ENCODE measurements at regions not wholly inside any gene's neighbourhood (a gene's known extent, or its start where the extent isn't known, plus 50 kb on each side); places are given as distances from the start of the nearest gene placed in this dataset.

DNA sequence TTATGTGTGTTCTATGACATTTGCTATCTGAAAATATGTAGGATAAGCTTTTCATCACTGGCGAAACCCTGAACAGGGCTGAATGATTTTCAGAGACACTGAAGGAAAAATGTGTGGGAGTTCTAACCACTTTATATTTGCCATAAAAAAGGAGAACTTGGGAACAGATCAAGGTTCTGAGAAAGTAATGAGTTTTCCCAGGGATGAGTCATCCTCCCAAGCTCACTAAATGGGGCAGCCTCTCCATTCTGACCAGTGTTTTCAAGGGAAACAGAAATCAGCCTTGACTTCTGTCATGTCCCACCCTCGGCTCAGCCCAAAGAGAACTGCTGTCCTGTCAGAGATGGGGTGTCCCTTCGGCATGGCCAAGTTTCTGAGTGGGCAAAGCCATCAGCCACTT lies 2109.8 kb upstream of the CELF4 start:
- WGBS: 85% methylated on average over 3 of the region's 3 CpGs
- TF ChIP-seq TAF1 (conservative IDR thresholded peaks at IDR 0.05) (no peak), HNF4G (IDR thresholded peaks at IDR 0.05) (no peak), EGR1 (IDR thresholded peaks at IDR 0.05; ENCODE audit: low read depth in 2 of 2) (no peak), YY1 (IDR thresholded peaks at IDR 0.05) (no peak), FOXA1 (IDR thresholded peaks at IDR 0.05) (no peak), SP1 (IDR thresholded peaks at IDR 0.05) (no peak), RAD21 (IDR thresholded peaks at IDR 0.05) (no peak)
- TF ChIP-seq, protein P1, sequence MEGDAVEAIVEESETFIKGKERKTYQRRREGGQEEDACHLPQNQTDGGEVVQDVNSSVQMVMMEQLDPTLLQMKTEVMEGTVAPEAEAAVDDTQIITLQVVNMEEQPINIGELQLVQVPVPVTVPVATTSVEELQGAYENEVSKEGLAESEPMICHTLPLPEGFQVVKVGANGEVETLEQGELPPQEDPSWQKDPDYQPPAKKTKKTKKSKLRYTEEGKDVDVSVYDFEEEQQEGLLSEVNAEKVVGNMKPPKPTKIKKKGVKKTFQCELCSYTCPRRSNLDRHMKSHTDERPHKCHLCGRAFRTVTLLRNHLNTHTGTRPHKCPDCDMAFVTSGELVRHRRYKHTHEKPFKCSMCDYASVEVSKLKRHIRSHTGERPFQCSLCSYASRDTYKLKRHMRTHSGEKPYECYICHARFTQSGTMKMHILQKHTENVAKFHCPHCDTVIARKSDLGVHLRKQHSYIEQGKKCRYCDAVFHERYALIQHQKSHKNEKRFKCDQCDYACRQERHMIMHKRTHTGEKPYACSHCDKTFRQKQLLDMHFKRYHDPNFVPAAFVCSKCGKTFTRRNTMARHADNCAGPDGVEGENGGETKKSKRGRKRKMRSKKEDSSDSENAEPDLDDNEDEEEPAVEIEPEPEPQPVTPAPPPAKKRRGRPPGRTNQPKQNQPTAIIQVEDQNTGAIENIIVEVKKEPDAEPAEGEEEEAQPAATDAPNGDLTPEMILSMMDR (IDR thresholded peaks at IDR 0.05; ENCODE audit: low read depth, low read length, missing input control): no peak
- TF ChIP-seq, protein P2, sequence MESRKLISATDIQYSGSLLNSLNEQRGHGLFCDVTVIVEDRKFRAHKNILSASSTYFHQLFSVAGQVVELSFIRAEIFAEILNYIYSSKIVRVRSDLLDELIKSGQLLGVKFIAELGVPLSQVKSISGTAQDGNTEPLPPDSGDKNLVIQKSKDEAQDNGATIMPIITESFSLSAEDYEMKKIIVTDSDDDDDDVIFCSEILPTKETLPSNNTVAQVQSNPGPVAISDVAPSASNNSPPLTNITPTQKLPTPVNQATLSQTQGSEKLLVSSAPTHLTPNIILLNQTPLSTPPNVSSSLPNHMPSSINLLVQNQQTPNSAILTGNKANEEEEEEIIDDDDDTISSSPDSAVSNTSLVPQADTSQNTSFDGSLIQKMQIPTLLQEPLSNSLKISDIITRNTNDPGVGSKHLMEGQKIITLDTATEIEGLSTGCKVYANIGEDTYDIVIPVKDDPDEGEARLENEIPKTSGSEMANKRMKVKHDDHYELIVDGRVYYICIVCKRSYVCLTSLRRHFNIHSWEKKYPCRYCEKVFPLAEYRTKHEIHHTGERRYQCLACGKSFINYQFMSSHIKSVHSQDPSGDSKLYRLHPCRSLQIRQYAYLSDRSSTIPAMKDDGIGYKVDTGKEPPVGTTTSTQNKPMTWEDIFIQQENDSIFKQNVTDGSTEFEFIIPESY (IDR thresholded peaks at IDR 0.05): no peak
- Histone ChIP-seq H3K4me1 (ENCODE audit: control insufficient read depth in 4 of 4, insufficient read depth in 4 of 4, low read length in 3 of 4) (no peaks in the 10 kb centered on the region), H3K27me3 (ENCODE audit: control insufficient read depth in 4 of 4, insufficient read depth in 4 of 4, low read length in 3 of 4) (no peaks in the 10 kb centered on the region), H3K9ac (ENCODE audit: low read depth in 1 of 2, low read length in 2 of 2) (no peak overlapping the region), H3K9me3 (ENCODE audit: control insufficient read depth in 4 of 4, low read length in 3 of 4) (no peaks in the 10 kb centered on the region), H3K36me3 (ENCODE audit: control insufficient read depth in 4 of 4, insufficient read depth in 3 of 4, low read depth in 1 of 4, low read length in 3 of 4) (no peaks in the 10 kb centered on the region), H3K4me3 (ENCODE audit: low read depth in 1 of 3, low read length in 3 of 3) (no peak overlapping the region), H3K27ac (ENCODE audit: low read depth in 1 of 2, low read length in 2 of 2) (no peak overlapping the region)
- DNase-seq (ENCODE audit: low spot score): no peak

DNA sequence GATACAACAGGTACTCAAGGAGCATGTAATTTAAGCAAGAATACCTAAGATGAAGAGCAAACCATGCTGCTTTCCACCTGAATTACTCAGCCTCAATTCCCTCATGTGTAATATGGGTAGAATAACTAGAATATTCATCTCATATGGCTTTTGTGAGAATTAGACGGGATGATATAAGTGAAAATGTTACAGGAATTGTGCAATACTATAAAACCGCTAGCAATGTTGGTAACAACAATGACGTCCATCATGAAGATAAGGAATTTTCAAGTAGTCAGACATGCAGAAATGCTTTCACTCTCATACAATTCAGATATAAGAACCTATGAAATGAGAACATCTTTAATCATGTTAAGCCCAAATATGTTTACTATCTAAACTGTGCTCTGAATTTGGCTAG lies 2106.6 kb upstream of the CELF4 start:
- TF ChIP-seq NR2F2 (IDR thresholded peaks at IDR 0.05): no peak
- TF ChIP-seq JUND (IDR thresholded peaks at IDR 0.05): no peak
- no peak for TF ChIP-seq HNF4A (conservative IDR thresholded peaks at IDR 0.05)
- TF ChIP-seq FOXA2 (IDR thresholded peaks at IDR 0.05): no peak
- Histone ChIP-seq H3K9me3 (ENCODE audit: control insufficient read depth in 4 of 4, low read length in 3 of 4) (no peaks in the 10 kb centered on the region), H3K4me1 (ENCODE audit: control insufficient read depth in 4 of 4, insufficient read depth in 4 of 4, low read length in 3 of 4) (no peaks in the 10 kb centered on the region), H3K9ac (ENCODE audit: low read depth in 1 of 2, low read length in 2 of 2) (no peak overlapping the region), H3K27ac (ENCODE audit: low read depth in 1 of 2, low read length in 2 of 2) (no peak overlapping the region), H3K27me3 (ENCODE audit: control insufficient read depth in 4 of 4, insufficient read depth in 4 of 4, low read length in 3 of 4) (no peaks in the 10 kb centered on the region), H3K36me3 (ENCODE audit: control insufficient read depth in 4 of 4, insufficient read depth in 3 of 4, low read depth in 1 of 4, low read length in 3 of 4) (no peaks in the 10 kb centered on the region), H3K4me3 (ENCODE audit: low read depth in 1 of 3, low read length in 3 of 3) (no peak overlapping the region)
- DNase-seq (ENCODE audit: low spot score): no peak
- WGBS: 82% methylated on average over 3 of the region's 3 CpGs

DNA sequence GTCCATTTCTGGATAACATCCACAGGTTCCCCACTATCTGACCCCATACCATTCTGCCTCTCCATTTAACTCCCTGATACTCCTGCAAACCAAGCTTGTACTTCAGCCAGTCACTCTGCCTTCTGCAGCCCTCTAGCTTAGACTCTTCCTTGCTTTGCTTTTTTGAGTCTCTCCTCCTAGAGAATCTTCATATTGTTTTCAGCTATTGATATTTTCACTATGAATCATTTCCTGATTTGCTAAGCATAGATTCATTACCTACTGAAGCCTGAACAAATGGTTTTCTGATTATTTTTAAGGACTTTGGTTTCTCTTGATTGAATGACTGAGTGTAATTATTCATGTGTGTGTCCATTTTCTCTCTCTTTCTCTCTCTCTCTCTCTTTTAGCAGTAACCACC lies 2102.3 kb upstream of the CELF4 start:
- no peak for DNase-seq (ENCODE audit: low spot score)
- Histone ChIP-seq H3K4me1 (ENCODE audit: control insufficient read depth in 4 of 4, insufficient read depth in 4 of 4, low read length in 3 of 4) (no peaks in the 10 kb centered on the region), H3K27me3 (ENCODE audit: control insufficient read depth in 4 of 4, insufficient read depth in 4 of 4, low read length in 3 of 4) (no peaks in the 10 kb centered on the region), H3K9ac (ENCODE audit: low read depth in 1 of 2, low read length in 2 of 2) (no peak overlapping the region), H3K27ac (ENCODE audit: low read depth in 1 of 2, low read length in 2 of 2) (no peak overlapping the region), H3K4me3 (ENCODE audit: low read depth in 1 of 3, low read length in 3 of 3) (no peak overlapping the region), H3K9me3 (ENCODE audit: control insufficient read depth in 4 of 4, low read length in 3 of 4) (no peaks in the 10 kb centered on the region), H3K36me3 (ENCODE audit: control insufficient read depth in 4 of 4, insufficient read depth in 3 of 4, low read depth in 1 of 4, low read length in 3 of 4) (no peaks in the 10 kb centered on the region)
- TF ChIP-seq, protein P3, sequence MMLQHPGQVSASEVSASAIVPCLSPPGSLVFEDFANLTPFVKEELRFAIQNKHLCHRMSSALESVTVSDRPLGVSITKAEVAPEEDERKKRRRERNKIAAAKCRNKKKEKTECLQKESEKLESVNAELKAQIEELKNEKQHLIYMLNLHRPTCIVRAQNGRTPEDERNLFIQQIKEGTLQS (IDR thresholded peaks at IDR 0.05): no peak
- no peak for TF ChIP-seq GABPA (IDR thresholded peaks at IDR 0.05 in 1 of 2, conservative IDR thresholded peaks at IDR 0.05 in 1 of 2)

Data from liver (tissue), 8 donors.